ENCODE measurements at regions not wholly inside any gene's neighbourhood (a gene's known extent, or its start where the extent isn't known, plus 50 kb on each side); places are given as distances from the start of the nearest gene placed in this dataset.

DNA sequence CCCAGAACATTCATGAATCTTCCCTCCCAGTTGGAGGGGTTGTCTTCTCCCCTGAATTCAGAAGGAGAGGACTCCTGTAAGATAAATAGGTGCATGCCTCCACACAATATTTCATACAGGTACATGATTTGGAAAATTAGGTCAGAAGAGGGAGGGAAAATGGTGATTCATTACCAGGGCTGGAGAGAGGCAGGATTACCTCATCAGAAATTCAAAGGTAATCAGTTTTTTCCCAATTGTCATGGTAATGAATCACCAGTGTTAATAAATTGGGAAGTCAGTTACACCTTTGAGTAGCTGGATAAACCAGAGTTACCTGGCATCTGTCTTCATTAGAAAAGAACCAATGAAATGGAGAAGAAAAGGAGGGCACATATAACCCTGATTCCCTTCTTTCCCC lies 128.5 kb downstream of the EN1 start (continued):
- TF ChIP-seq CTCF (IDR thresholded peaks at IDR 0.05; ENCODE audit: low read depth, low read length, missing input control) = no peak
- no peak for TF ChIP-seq RAD21 (IDR thresholded peaks at IDR 0.05)
- TF ChIP-seq JUND (IDR thresholded peaks at IDR 0.05) = no peak

DNA sequence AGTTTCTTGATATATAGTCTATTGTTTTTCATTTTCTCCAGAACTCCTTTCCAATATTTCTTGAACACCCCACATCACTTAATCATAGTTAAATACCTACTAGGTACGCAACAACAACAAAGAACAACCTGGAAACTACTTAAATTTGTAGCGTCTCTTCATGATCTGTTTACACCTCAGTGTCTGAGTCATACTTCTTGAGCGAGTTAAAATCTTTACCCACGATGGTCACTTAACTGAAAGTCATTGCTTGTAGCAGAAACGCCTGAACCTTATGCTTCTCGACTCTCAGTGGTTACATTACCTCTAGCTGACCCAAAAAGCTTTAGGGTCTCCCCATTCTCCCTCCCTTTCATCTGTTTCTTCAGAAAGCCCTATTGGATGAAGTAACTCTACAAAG lies 131.3 kb downstream of the EN1 start:
- H3K9ac ChIP-seq (ENCODE audit: low read depth in 1 of 2, low read length in 2 of 2) = no peak overlapping the region
- TF ChIP-seq GABPA (IDR thresholded peaks at IDR 0.05 in 1 of 2, conservative IDR thresholded peaks at IDR 0.05 in 1 of 2) (no peak), ZBTB33 (IDR thresholded peaks at IDR 0.05) (no peak), RAD21 (IDR thresholded peaks at IDR 0.05) (no peak), CTCF (IDR thresholded peaks at IDR 0.05; ENCODE audit: low read depth, low read length, missing input control) (no peak), TAF1 (conservative IDR thresholded peaks at IDR 0.05) (no peak), RXRA (IDR thresholded peaks at IDR 0.05) (no peak)
- TF ChIP-seq, protein P1, sequence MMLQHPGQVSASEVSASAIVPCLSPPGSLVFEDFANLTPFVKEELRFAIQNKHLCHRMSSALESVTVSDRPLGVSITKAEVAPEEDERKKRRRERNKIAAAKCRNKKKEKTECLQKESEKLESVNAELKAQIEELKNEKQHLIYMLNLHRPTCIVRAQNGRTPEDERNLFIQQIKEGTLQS (IDR thresholded peaks at IDR 0.05) = no peak
- TF ChIP-seq, protein P2, sequence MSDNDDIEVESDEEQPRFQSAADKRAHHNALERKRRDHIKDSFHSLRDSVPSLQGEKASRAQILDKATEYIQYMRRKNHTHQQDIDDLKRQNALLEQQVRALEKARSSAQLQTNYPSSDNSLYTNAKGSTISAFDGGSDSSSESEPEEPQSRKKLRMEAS (IDR thresholded peaks at IDR 0.05) = no peak
- H3K4me3 ChIP-seq (ENCODE audit: low read depth in 1 of 3, low read length in 3 of 3) = no peak overlapping the region
- H3K4me1 ChIP-seq (ENCODE audit: control insufficient read depth in 4 of 4, insufficient read depth in 4 of 4, low read length in 3 of 4) = no peaks in the 10 kb centered on the region
- whole genome bisulfite sequencing = 84% methylated on average over 6 of the region's 6 CpGs
- DNase-seq (ENCODE audit: low spot score) = no peak
- H3K27me3 ChIP-seq (ENCODE audit: control insufficient read depth in 4 of 4, insufficient read depth in 4 of 4, low read length in 3 of 4) = peaks cover 0 to 8% (median 0%) of the 10 kb centered on the region in 4 donors
- no peaks in the 10 kb centered on the region for H3K9me3 ChIP-seq (ENCODE audit: control insufficient read depth in 4 of 4, low read length in 3 of 4)
- no peaks in the 10 kb centered on the region for H3K36me3 ChIP-seq (ENCODE audit: control insufficient read depth in 4 of 4, insufficient read depth in 3 of 4, low read depth in 1 of 4, low read length in 3 of 4)
- no peak overlapping the region for H3K27ac ChIP-seq (ENCODE audit: low read depth in 1 of 2, low read length in 2 of 2)

- Histone ChIP-seq H3K27me3 (ENCODE audit: control insufficient read depth in 4 of 4, insufficient read depth in 4 of 4, low read length in 3 of 4) (peaks cover 0 to 8% (median 0%) of the 10 kb centered on the region in 4 donors), H3K36me3 (ENCODE audit: control insufficient read depth in 4 of 4, insufficient read depth in 3 of 4, low read depth in 1 of 4, low read length in 3 of 4) (no peaks in the 10 kb centered on the region), H3K4me3 (ENCODE audit: low read depth in 1 of 3, low read length in 3 of 3) (no peak overlapping the region), H3K27ac (ENCODE audit: low read depth in 1 of 2, low read length in 2 of 2) (no peak overlapping the region), H3K9ac (ENCODE audit: low read depth in 1 of 2, low read length in 2 of 2) (no peak overlapping the region), H3K4me1 (ENCODE audit: control insufficient read depth in 4 of 4, insufficient read depth in 4 of 4, low read length in 3 of 4) (no peaks in the 10 kb centered on the region), H3K9me3 (ENCODE audit: control insufficient read depth in 4 of 4, low read length in 3 of 4) (no peaks in the 10 kb centered on the region)
- DNase-seq (ENCODE audit: low spot score) = no peak
- WGBS = 71% methylated on average over 6 of the region's 6 CpGs
- no peak for TF ChIP-seq EGR1 (IDR thresholded peaks at IDR 0.05; ENCODE audit: low read depth in 2 of 2)
- TF ChIP-seq JUND (IDR thresholded peaks at IDR 0.05) = no peak
- TF ChIP-seq, protein P2 (IDR thresholded peaks at IDR 0.05) = no peak
- TF ChIP-seq HNF4G (IDR thresholded peaks at IDR 0.05) = no peak
- TF ChIP-seq, protein P1 (IDR thresholded peaks at IDR 0.05) = no peak
- no peak for TF ChIP-seq ZBTB33 (IDR thresholded peaks at IDR 0.05)
- TF ChIP-seq RXRA (IDR thresholded peaks at IDR 0.05) = no peak
- TF ChIP-seq GABPA (IDR thresholded peaks at IDR 0.05 in 1 of 2, conservative IDR thresholded peaks at IDR 0.05 in 1 of 2) = no peak
- TF ChIP-seq YY1 (IDR thresholded peaks at IDR 0.05) = no peak
- no peak for TF ChIP-seq HNF4A (conservative IDR thresholded peaks at IDR 0.05)
- TF ChIP-seq FOXA2 (IDR thresholded peaks at IDR 0.05) = no peak
- no peak for TF ChIP-seq FOXA1 (IDR thresholded peaks at IDR 0.05)
- TF ChIP-seq SP1 (IDR thresholded peaks at IDR 0.05) = no peak
- no peak for TF ChIP-seq TAF1 (conservative IDR thresholded peaks at IDR 0.05)
- TF ChIP-seq, protein P3, sequence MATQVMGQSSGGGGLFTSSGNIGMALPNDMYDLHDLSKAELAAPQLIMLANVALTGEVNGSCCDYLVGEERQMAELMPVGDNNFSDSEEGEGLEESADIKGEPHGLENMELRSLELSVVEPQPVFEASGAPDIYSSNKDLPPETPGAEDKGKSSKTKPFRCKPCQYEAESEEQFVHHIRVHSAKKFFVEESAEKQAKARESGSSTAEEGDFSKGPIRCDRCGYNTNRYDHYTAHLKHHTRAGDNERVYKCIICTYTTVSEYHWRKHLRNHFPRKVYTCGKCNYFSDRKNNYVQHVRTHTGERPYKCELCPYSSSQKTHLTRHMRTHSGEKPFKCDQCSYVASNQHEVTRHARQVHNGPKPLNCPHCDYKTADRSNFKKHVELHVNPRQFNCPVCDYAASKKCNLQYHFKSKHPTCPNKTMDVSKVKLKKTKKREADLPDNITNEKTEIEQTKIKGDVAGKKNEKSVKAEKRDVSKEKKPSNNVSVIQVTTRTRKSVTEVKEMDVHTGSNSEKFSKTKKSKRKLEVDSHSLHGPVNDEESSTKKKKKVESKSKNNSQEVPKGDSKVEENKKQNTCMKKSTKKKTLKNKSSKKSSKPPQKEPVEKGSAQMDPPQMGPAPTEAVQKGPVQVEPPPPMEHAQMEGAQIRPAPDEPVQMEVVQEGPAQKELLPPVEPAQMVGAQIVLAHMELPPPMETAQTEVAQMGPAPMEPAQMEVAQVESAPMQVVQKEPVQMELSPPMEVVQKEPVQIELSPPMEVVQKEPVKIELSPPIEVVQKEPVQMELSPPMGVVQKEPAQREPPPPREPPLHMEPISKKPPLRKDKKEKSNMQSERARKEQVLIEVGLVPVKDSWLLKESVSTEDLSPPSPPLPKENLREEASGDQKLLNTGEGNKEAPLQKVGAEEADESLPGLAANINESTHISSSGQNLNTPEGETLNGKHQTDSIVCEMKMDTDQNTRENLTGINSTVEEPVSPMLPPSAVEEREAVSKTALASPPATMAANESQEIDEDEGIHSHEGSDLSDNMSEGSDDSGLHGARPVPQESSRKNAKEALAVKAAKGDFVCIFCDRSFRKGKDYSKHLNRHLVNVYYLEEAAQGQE (IDR thresholded peaks at IDR 0.05) = no peak
Measured at GRCh38 chr2:118714118-118714517, 133.3 kb downstream of the EN1 start.

All from liver (tissue), 8 donors.